Activated naive CD8-positive, alpha-beta T cell treated with anti-CD3 and anti-CD28 coated beads, Interleukin-2, amount 10 ng/mL, durations not matched to agents 7 days and 5 days (primary cell): ENCODE measurements at regions not wholly inside any gene's neighbourhood (a gene's known extent, or its start where the extent isn't known, plus 50 kb on each side); places are given as distances from the start of the nearest gene placed in this dataset.

Experiments used
- ATAC-seq: fragments of 150-1000 bp; cut with Tn5 transposase; one replicate; pipeline ENCODE4 v1.10.0; 2021; ENCODE audit warnings: low read depth, moderate library complexity
- POLR2A ChIA-PET: fragments of 350-600 bp; sonication (Branson Sonifier 250); formaldehyde crosslinking; loops from one replicate; lab custom pipeline; 2021; ENCODE audit warnings: antibody characterized with exemption; lab: Charles Lee
- DNase-seq: peaks from one replicate; pipeline ENCODE4 v3.0.0; 2021
- H3K27ac Mint-ChIP-seq: one replicate; pipeline ENCODE4 v1.8.0; 2022; ENCODE audit warnings: mild to moderate bottlenecking, mixed read lengths
- H3K27me3 Mint-ChIP-seq: one replicate; pipeline ENCODE4 v1.8.0; 2022; ENCODE audit warnings: mild to moderate bottlenecking, moderate library complexity, mixed read lengths
- H3K36me3 Mint-ChIP-seq: one replicate; pipeline ENCODE4 v1.8.0; 2021; ENCODE audit warnings: mild to moderate bottlenecking, mixed read lengths
- H3K4me1 Mint-ChIP-seq: one replicate; pipeline ENCODE4 v1.8.0; 2021; ENCODE audit warnings: mixed read lengths
- H3K4me3 Mint-ChIP-seq: one replicate; pipeline ENCODE4 v1.8.0; 2022; ENCODE audit warnings: mild to moderate bottlenecking, moderate library complexity, mixed read lengths
- H3K9me3 Mint-ChIP-seq: one replicate; pipeline ENCODE4 v1.8.0; 2021; ENCODE audit warnings: mixed read lengths

DNA sequence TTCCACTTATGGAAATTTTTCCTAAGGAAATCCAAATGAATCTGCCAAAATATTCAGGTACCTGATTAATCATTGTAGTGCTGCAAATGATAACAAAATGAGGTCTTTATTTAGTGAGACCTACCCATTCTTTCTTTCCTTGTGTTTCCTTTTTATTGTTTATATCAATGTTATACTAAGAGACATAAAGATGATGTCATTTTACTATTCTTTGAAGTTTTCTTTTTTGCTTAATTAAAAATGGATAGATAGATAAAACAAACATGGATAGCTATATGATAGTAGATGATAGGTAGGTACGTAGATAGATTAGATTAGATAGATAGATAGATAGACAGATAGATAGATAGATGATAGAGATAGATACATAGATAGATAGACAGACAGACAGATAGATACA is 669.5 kb upstream of the TBX3 start:
- no peak overlapping the region for H3K27ac Mint-ChIP-seq
- no peak overlapping the region for H3K4me3 Mint-ChIP-seq
- ATAC-seq = no peak
- H3K4me1 Mint-ChIP-seq = peaks cover 2% of the 10 kb centered on the region
- H3K27me3 Mint-ChIP-seq = no peaks in the 10 kb centered on the region
- no peak for DNase-seq
- POLR2A ChIA-PET = no interaction called here
- no peaks in the 10 kb centered on the region for H3K36me3 Mint-ChIP-seq
- no peaks in the 10 kb centered on the region for H3K9me3 Mint-ChIP-seq

DNA sequence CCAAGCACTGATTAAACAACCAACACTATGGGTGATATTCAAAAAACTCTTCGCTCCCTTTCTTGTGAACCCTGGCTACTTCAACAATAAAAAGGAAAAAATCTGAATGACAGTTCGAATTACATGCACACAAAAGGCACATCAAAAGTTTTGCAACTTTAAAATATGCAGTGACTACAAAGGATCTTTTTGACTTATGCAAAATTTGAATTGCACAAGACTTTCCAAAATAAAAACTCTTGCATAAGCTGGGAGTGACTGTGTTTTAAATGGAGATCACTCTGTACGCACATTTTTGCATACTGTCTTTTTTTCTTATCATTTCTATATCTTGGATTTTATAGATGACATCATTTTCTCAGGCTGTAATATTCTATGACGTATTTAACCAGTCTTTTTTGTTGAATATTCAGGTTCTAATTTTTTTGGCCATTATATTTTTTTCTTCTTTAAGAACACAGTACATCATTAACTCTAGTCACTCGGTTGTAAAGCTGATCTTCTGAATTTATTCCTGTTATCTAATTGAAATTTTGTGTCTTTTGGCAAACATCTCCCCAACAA is 667.6 kb upstream of the TBX3 start:
- H3K27me3 Mint-ChIP-seq = peaks cover 2% of the 10 kb centered on the region
- peaks cover 2% of the 10 kb centered on the region for H3K4me1 Mint-ChIP-seq

GRCh38 chr12:115349711-115350110 is 665.7 kb upstream of the TBX3 start:
- Mint-ChIP-seq H3K9me3 (no peaks in the 10 kb centered on the region), H3K27me3 (peaks cover 2% of the 10 kb centered on the region), H3K27ac (no peak overlapping the region), H3K36me3 (no peaks in the 10 kb centered on the region), H3K4me1 (peaks cover 2% of the 10 kb centered on the region), H3K4me3 (no peak overlapping the region)
- POLR2A ChIA-PET = no interaction called here
- ATAC-seq = no peak
- no peak for DNase-seq

More for the DNA sequence above, 667.6 kb upstream of the TBX3 start:
- H3K9me3 Mint-ChIP-seq = no peaks in the 10 kb centered on the region
- H3K4me3 Mint-ChIP-seq = no peak overlapping the region
- ATAC-seq = no peak
- POLR2A ChIA-PET = no interaction called here
- DNase-seq = no peak
- H3K36me3 Mint-ChIP-seq = no peaks in the 10 kb centered on the region
- H3K27ac Mint-ChIP-seq = no peak overlapping the region

DNA sequence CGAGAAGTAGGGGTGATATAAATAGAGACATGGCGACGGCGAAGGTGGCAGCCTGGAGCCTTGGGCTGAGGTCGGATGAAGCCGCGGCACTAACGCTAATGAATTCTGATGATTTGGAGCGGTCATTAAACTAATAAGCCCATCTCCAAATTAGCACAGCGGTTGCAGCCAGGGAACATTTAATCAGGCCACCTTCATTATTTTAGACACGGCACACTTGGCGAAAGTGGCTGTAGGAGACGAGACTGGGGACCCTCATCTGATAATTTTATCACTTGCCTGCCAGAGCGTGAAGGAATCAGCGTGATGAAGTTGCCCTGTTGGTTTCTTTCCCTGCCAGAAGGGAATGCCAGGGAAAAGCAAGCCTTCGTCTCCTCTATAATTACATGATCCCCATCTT is 664.3 kb upstream of the TBX3 start:
- Mint-ChIP-seq H3K4me1 (no peaks in the 10 kb centered on the region), H3K27ac (no peak overlapping the region), H3K27me3 (peaks cover 2% of the 10 kb centered on the region), H3K4me3 (no peak overlapping the region), H3K9me3 (no peaks in the 10 kb centered on the region), H3K36me3 (no peaks in the 10 kb centered on the region)
- POLR2A ChIA-PET = no interaction called here
- ATAC-seq (no peak), DNase-seq (no peak)

DNA sequence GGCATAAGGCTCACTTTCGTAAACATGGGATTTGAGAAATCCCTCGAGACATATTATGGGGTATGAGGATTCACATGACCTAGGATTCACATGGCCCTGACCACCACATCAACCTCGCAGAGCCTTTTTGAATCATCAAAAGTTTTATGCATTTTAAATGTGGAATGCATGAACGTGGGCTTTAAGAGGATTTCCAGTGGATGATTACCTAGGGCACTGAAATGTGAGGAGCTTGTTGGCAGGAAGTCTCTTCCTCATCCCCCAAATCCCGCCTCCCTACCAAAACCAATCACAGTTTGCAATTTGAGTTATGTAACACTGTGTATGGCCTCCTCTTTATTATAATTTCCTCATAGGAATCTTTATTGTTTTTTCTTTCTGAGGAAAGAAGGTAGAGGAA is 659.6 kb upstream of the TBX3 start:
- Mint-ChIP-seq H3K27ac (no peak overlapping the region), H3K36me3 (no peaks in the 10 kb centered on the region), H3K27me3 (peaks cover 2% of the 10 kb centered on the region), H3K9me3 (peaks cover 4% of the 10 kb centered on the region), H3K4me1 (no peaks in the 10 kb centered on the region), H3K4me3 (no peak overlapping the region)
- DNase-seq (no peak), ATAC-seq (no peak)
- POLR2A ChIA-PET = no interaction called here

GRCh38 chr12:115343008-115343407 is 659.0 kb upstream of the TBX3 start:
- no peak overlapping the region for H3K4me3 Mint-ChIP-seq
- H3K9me3 Mint-ChIP-seq = peaks cover 4% of the 10 kb centered on the region
- POLR2A ChIA-PET = no interaction called here
- H3K27me3 Mint-ChIP-seq = peaks cover 2% of the 10 kb centered on the region
- no peak for DNase-seq
- H3K27ac Mint-ChIP-seq = no peak overlapping the region
- no peak for ATAC-seq
- no peaks in the 10 kb centered on the region for H3K36me3 Mint-ChIP-seq
- H3K4me1 Mint-ChIP-seq = no peaks in the 10 kb centered on the region

DNA sequence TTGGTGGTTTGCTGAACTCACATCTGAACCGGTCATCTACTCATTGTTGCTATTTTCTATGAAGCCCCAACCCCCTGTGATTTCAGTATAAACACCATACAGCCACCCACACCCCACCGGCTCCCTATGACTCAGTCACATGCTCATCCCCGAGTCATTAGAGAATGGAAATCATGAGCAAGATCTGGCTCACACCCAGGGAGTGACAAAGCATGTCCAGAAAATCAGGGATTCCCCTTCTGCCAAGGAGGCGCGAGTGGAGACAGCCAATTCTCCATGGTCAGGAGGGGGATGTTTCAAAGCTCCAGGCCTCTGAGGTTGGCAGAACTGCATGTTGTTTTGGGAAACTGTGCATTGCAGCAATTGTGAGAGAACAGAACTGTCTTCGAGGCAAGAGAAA is 657.5 kb upstream of the TBX3 start:
- no peaks in the 10 kb centered on the region for H3K36me3 Mint-ChIP-seq
- ATAC-seq (no peak), DNase-seq (no peak)
- no peak overlapping the region for H3K27ac Mint-ChIP-seq
- H3K9me3 Mint-ChIP-seq = peaks cover 4% of the 10 kb centered on the region
- H3K4me3 Mint-ChIP-seq = no peak overlapping the region
- POLR2A ChIA-PET = no interaction called here
- no peaks in the 10 kb centered on the region for H3K27me3 Mint-ChIP-seq
- H3K4me1 Mint-ChIP-seq = no peaks in the 10 kb centered on the region

DNA sequence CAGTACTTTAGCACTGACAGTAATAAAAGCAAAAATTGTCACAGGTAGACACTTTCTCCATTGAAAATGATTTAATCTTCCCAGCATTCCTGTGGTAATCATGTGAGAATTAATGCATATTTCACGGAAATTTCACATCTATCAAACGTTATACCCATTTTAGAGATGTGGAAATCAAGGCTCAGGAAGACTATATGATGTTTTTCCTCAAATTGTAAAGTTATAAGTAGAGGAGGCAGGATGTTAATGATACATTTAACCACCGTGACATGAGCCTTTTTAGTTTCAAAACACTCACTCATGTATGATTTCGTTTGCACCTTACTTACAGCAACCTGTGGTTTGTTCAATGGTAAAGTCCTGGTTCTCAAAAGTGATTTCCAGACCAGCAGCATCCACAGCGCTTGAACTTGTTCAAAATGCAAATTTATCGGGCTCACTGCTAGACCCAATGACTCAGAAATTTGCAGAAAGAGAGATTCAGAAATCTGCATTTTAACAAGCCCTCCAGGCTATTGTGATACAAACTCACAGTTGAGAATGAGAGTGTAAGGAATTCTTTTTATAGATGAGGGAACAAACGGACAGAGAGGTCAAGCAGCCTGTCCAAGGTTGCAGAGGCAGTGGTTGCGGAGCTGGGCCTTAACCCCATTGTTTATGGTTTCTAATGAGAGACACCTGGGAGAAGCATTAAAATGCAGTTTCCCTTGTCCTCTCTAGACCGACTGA is 654.8 kb upstream of the TBX3 start:
- DNase-seq (no peak), ATAC-seq (no peak)
- H3K9me3 Mint-ChIP-seq = peaks cover 4% of the 10 kb centered on the region
- no peak overlapping the region for H3K4me3 Mint-ChIP-seq
- H3K27me3 Mint-ChIP-seq = no peaks in the 10 kb centered on the region
- no peaks in the 10 kb centered on the region for H3K4me1 Mint-ChIP-seq
- POLR2A ChIA-PET = no interaction called here
- H3K27ac Mint-ChIP-seq = no peak overlapping the region
- H3K36me3 Mint-ChIP-seq = no peaks in the 10 kb centered on the region

DNA sequence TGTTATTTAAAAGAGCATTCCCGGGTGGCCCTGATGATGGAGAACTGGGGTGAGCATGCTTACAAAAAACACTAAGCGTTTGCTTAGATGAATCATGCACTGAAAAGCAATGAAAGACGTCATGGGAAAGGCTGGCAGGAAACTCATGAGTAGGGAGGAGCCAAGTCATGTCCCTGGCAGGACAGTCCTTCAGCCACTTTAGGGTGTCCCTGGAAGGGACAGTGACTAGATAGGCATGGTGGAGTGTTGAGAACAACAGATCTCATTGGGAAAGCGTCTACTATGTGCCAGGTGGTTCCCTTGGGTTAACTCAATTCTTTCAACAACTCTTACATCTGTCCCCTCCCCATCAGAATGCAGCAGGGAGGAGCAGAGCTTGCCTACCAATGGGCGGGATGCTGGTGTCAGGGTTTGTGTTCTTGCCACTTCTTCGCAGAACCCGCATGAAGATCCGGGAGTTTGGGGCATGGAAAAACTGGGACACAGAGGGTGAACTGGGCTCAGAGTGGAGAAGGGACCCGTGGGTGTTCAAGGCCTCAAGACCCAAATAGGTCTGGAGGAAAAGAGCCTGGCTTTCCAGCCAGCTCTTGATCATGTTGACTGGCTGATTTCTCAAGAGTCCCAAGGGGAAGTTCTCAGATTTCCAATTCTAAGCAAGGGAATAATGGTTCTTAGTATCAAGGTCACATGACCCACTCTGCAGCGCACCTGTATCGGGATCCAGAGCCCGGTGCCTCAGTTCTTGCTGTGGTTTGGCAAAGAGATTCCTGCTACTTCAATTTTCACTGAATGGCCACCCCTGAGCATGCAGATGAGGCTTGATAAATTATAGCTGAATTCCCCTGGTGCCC is 653.9 kb upstream of the TBX3 start:
- Mint-ChIP-seq H3K9me3 (peaks cover 4% of the 10 kb centered on the region), H3K27ac (no peak overlapping the region), H3K27me3 (no peaks in the 10 kb centered on the region), H3K36me3 (no peaks in the 10 kb centered on the region), H3K4me1 (no peaks in the 10 kb centered on the region), H3K4me3 (no peak overlapping the region)
- ATAC-seq (no peak), DNase-seq (no peak)
- POLR2A ChIA-PET = no interaction called here

DNA sequence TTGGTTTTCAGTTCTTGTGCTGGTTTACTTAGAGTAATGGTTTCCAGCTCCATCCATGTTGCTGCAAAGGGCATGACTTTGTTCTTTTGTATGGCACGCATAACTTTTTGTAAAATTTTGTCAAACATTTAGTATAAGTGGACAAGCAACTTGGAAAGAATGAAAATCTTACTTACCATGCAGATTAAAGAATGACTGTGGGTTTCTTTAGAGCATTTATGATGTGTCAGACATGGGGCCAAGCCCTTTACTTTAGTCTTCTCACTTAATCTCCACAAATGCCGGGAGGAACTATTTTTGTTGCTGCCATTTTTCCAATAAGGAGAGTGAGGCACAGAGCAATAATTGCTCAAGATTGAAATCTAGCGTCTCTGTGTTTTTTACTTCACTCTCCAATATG is 652.5 kb upstream of the TBX3 start:
- no peak for DNase-seq
- POLR2A ChIA-PET = no interaction called here
- ATAC-seq = no peak
- H3K27me3 Mint-ChIP-seq = no peaks in the 10 kb centered on the region
- no peak overlapping the region for H3K4me3 Mint-ChIP-seq
- H3K9me3 Mint-ChIP-seq = peaks cover 2% of the 10 kb centered on the region
- no peak overlapping the region for H3K27ac Mint-ChIP-seq
- no peaks in the 10 kb centered on the region for H3K36me3 Mint-ChIP-seq
- no peaks in the 10 kb centered on the region for H3K4me1 Mint-ChIP-seq

DNA sequence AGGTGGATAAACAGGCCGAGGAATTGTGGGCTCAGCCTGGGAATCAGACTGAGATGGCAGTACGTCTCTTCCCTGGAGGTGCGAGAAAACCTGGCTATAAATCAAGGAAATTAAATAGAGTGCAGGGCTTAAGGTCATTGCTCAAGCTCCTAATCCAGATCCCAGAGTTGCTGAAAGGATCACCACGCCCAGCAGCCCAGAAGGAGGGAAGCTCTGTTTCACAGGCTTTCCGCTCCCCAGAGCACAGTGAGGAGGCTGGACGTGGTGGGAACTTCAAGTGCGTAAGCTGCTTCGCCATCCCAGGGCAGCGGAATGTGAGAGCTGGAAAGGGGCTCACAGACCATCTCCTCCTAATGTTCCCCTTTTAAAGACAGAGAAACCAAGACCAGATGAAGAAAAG is 651.6 kb upstream of the TBX3 start:
- DNase-seq = no peak
- no peaks in the 10 kb centered on the region for H3K27me3 Mint-ChIP-seq
- no peak for ATAC-seq
- no peaks in the 10 kb centered on the region for H3K36me3 Mint-ChIP-seq
- no peak overlapping the region for H3K4me3 Mint-ChIP-seq
- H3K9me3 Mint-ChIP-seq = no peaks in the 10 kb centered on the region
- H3K27ac Mint-ChIP-seq = no peak overlapping the region
- POLR2A ChIA-PET = no interaction called here
- H3K4me1 Mint-ChIP-seq = no peaks in the 10 kb centered on the region

DNA sequence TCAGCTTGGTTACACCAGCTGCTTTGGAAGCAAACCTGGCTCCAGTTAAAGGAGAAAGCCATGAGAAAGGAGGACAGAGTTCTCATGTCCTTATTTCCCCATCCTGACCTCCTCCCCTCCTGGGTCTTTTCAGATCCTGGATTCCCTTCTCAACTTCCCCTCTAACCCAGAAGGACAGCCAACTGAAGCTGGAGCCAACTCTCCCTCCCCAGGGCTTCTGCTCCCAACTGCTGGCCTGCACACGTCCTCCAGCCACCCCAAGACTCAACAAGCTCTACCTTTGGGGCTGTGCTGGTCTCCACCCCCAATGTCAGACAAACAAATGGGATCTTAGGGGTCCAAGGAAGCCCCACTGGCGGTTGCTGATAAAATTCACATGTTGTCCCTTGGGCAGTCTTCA is 651.1 kb upstream of the TBX3 start:
- POLR2A ChIA-PET = no interaction called here
- Mint-ChIP-seq H3K36me3 (no peaks in the 10 kb centered on the region), H3K27me3 (no peaks in the 10 kb centered on the region), H3K27ac (no peak overlapping the region), H3K4me3 (no peak overlapping the region), H3K4me1 (no peaks in the 10 kb centered on the region), H3K9me3 (no peaks in the 10 kb centered on the region)
- no peak for DNase-seq
- no peak for ATAC-seq

DNA sequence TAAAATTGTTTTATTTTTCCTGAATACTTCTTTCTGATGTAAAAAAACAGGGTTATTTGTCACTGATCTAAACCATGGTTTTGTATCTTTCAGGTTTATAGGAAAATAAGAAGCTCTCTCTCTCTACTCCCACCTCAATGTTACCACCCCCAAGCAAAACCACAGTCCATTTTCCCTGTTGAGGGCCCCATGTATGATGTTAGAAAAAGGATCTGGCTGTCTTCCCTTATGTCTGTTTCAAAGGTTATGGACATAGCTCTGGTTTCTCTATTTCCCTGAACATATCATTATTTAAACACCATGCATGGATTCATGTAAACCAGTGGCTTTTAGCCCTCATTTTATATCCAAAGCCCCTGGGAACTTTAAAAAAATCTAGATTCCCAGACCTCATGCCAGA is 649.0 kb upstream of the TBX3 start:
- DNase-seq (no peak), ATAC-seq (no peak)
- Mint-ChIP-seq H3K4me3 (no peak overlapping the region), H3K9me3 (no peaks in the 10 kb centered on the region), H3K27me3 (no peaks in the 10 kb centered on the region), H3K36me3 (no peaks in the 10 kb centered on the region), H3K27ac (no peak overlapping the region), H3K4me1 (no peaks in the 10 kb centered on the region)
- POLR2A ChIA-PET = no interaction called here

GRCh38 chr12:115325858-115326257 is 641.9 kb upstream of the TBX3 start:
- no peaks in the 10 kb centered on the region for H3K36me3 Mint-ChIP-seq
- no peak for DNase-seq
- peaks cover 4% of the 10 kb centered on the region for H3K9me3 Mint-ChIP-seq
- no peaks in the 10 kb centered on the region for H3K27me3 Mint-ChIP-seq
- no peak overlapping the region for H3K4me3 Mint-ChIP-seq
- H3K4me1 Mint-ChIP-seq = no peaks in the 10 kb centered on the region
- H3K27ac Mint-ChIP-seq = no peak overlapping the region
- POLR2A ChIA-PET = no interaction called here
- no peak for ATAC-seq
